Activated gamma-delta T cell treated with anti-CD3 and anti-CD28 coated beads, Interleukin-2, amount 50 U/mL, for 16 hours (primary cell): ENCODE measurements at regions not wholly inside any gene's neighbourhood (a gene's known extent, or its start where the extent isn't known, plus 50 kb on each side); places are given as distances from the start of the nearest gene placed in this dataset.
A peak's percentile ranks its signal among the peaks of the same experiment; 100 is the strongest.
"Not testable (repeated sequence)": the region's sequence is repeated elsewhere in the genome, so short reads cannot be mapped to it uniquely, and the experiment has no call there.

Experiments used
- DNase-seq: peaks from one replicate; pipeline ENCODE4 v3.0.0-alpha.2; 2020; ENCODE audit warnings: low read depth

GRCh38 chr14:22386924-22387775, 201.9 kb downstream of the DAD1 start:
- peak; percentile 64 for DNase-seq

- no peak for DNase-seq
Observed at GRCh38 chr14:22384974-22385526, 204.0 kb downstream of the DAD1 start.

- no peak for DNase-seq
Observed at GRCh38 chr14:22384167-22384549, 204.9 kb downstream of the DAD1 start.

- DNase-seq, result peak; percentile 24
Observed at GRCh38 chr14:22383515-22384166, 205.4 kb downstream of the DAD1 start.

- no peak for DNase-seq
Observed at GRCh38 chr14:22382955-22383354, 206.1 kb downstream of the DAD1 start.

- DNase-seq, result no peak
Observed at GRCh38 chr14:22382395-22382794, 206.6 kb downstream of the DAD1 start.

GRCh38 chr14:22381766-22382165, 207.3 kb downstream of the DAD1 start:
- DNase-seq, result no peak

GRCh38 chr14:22381408-22381760, 207.6 kb downstream of the DAD1 start:
- DNase-seq, result no peak

- DNase-seq, result no peak
Observed at GRCh38 chr14:22380571-22381407, 208.2 kb downstream of the DAD1 start.

GRCh38 chr14:22379727-22380126, 209.3 kb downstream of the DAD1 start:
- no peak for DNase-seq

GRCh38 chr14:22378181-22378580, 210.8 kb downstream of the DAD1 start:
- no peak for DNase-seq

- no peak for DNase-seq
Observed at GRCh38 chr14:22375321-22375930, 213.6 kb downstream of the DAD1 start.

GRCh38 chr14:22370084-22370847, 218.8 kb downstream of the DAD1 start:
- DNase-seq, result no peak

- DNase-seq, result no peak
Observed at GRCh38 chr14:22358726-22359125, 230.3 kb downstream of the DAD1 start.

- DNase-seq, result not testable (repeated sequence)
Observed at GRCh38 chr14:22349281-22349680, 239.7 kb downstream of the DAD1 start.

GRCh38 chr14:22344673-22345072, 244.4 kb downstream of the DAD1 start:
- DNase-seq, result no peak

- not testable (repeated sequence) for DNase-seq
Observed at GRCh38 chr14:22344209-22344608, 244.8 kb downstream of the DAD1 start.

- DNase-seq, result no peak
Observed at GRCh38 chr14:22341049-22341448, 248.0 kb downstream of the DAD1 start.

GRCh38 chr14:22338917-22339715, 249.9 kb downstream of the DAD1 start:
- DNase-seq, result no peak

GRCh38 chr14:22338381-22338780, 250.6 kb downstream of the DAD1 start:
- DNase-seq, result no peak
